ENCODE measurements at regions not wholly inside any gene's neighbourhood (a gene's known extent, or its start where the extent isn't known, plus 50 kb on each side); places are given as distances from the start of the nearest gene placed in this dataset.
A peak's percentile ranks its signal among the peaks of the same experiment; 100 is the strongest.

DNA sequence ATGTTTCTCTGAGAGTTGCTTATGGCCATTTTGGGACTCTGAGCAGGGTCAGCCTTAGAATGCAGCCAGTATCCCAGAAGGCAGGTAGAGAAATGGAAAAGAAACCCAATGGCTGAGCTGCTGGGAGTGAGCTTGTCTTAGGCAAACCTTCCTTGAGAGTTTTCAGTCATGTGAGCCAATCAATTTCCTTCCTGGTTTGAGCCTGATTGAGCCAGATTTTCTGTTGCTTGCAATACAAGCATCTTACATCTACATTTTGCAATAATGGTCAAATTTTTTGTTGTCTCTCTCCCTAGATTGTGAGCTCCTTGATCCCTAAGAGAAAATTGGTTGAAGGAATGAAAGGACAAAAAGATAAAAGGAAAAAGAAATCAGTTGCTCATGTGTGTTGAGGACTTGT is 155.3 kb downstream of the SNX18 start:
- no peak for DNase-seq

DNA sequence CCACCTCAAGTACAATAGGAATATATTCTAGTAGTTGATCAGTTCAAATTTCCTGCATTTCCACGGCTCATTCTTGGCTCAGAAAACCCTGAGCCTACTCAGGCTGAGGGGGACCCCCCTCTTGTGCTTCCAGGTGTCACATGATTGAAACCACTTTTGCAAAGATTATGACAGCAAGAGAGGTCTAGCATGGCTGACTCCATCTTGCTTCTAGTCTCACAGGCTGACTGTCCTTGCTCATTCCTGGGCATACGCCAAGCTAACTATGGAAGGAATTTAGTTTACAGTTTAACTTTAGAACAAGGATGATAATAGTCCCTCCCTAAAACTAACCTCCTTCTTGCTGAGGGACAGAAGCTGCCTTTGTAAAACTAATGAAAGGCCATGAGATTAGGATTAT is 154.1 kb downstream of the SNX18 start:
- DNase-seq: no peak

DNA sequence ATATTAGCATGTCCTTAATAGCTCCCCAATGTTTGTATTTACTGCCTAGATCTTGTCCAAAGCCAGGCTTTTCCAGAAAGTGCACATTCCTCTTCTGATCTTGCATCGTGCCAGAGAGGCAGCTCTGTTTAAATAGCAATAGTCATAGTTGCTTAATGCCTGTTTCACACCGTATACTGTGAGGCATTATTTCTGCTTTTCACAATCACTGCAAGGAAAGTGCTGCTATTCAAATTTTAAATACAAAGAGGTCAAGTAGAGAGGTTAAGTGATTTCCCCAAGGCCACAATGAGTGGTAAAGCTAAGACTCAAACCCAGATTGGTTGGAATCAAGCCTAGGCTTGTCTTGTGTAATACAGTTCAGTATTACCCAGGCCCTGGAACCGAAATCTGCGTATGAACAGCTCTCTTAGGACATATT is 153.6 kb downstream of the SNX18 start:
- no peak for DNase-seq

- DNase-seq: no peak
These were observed 152.7 kb downstream of the SNX18 start for GRCh38 chr5:54670281-54670680.

GRCh38 chr5:54669845-54670244 is 152.3 kb downstream of the SNX18 start:
- DNase-seq: no peak

DNA sequence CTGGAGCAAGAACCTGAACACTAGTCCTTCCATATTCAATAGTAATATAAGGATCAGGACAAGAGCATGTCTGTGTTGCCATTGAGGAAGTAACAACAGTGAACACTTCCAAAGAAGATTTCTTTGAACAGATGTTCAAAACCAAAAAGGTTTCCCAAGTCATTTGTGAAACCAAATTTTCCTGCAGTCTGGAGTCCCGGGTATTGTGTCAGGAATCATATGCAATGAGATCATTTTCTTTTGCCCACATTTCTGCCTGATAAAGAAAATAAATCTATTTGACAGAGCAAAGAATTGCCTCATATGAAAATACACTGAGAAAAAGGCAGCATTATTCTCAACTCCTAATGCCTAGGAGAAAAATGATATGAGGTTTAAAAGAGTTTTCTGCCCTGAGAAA is 151.7 kb downstream of the SNX18 start:
- no peak for DNase-seq

DNA sequence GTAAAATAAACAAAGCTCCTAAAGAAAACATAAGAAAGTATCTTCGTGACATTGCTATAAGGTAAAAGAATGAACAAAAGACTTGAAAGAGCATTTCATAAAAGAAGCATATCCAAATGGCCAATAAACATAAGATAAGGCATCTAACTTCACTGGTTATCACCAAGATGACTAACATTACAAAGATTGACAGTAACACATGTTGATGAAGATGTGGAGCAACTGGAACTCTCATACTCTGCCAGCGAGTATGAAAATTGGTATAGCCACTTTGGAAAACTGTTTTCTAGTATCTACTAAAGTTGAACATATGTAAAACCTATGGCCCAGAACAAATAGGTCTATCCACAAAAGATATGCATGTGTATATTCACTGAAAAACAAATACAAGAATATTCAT is 150.5 kb downstream of the SNX18 start:
- DNase-seq: no peak

GRCh38 chr5:54667136-54667535 is 149.6 kb downstream of the SNX18 start:
- DNase-seq: no peak

GRCh38 chr5:54663866-54664265 is 146.3 kb downstream of the SNX18 start:
- no peak for DNase-seq

GRCh38 chr5:54661111-54661510 is 143.6 kb downstream of the SNX18 start:
- no peak for DNase-seq

DNA sequence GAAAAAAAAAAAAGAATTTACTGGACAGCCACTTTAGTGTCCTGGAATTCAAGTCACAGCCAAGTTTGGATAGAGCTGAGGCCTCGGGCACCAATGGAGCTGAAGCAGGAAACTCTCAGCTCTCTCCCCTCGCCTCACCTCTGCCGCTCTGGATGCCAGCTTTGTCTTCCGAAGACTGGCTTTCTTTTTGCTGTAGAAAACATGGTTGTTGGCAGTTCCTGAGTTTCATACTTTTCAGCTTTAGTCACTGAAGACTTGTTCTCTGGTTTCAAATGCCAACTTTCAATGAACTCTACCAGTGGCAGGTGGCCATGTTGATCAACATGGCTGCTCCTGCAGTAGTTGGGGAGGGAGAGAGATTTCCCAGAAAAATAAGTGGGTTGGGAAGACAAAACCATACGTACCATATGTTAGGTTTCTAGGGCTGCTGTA is 142.2 kb downstream of the SNX18 start:
- DNase-seq: no peak

DNA sequence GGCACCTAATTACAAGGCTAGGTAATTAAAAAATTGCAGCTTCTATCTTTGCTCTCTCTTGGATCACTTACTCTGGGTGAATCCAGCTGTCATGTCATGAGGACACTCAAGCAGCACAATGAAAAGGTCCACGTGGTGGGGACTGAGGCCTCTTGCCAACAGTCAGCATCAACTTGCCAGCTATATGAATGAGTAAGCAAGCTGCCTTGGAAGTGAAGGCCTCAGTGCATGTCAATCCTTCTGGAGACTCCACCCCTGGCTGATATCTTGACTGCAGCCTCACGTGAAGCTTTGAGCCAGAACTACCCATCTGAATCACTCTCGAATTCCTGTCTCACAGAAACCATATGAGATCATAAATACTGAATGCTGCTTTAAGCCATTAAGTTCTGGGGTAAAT is 140.5 kb downstream of the SNX18 start:
- DNase-seq: no peak

DNA sequence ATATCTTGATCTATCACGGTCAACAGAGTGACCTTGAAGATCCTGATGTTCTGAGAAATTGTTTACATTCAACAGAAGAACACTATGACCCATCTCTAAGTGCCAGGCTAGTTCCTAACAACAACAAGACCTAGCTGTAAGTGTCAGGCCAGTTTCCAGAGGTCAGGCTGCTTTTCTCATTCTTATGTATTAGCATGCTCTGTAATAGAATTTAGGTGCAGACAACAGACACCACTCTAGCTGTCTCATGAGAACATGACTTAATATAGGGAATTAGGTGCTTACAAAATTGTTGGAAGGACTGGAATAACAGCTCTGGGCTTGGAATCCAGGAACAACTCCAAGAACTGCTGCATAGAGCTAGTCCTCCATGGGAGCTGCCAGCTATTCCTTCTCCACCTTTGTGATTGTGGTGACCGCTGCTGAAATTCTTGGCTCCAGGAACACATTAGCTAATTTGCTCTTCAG is 138.7 kb downstream of the SNX18 start:
- no peak for DNase-seq

DNA sequence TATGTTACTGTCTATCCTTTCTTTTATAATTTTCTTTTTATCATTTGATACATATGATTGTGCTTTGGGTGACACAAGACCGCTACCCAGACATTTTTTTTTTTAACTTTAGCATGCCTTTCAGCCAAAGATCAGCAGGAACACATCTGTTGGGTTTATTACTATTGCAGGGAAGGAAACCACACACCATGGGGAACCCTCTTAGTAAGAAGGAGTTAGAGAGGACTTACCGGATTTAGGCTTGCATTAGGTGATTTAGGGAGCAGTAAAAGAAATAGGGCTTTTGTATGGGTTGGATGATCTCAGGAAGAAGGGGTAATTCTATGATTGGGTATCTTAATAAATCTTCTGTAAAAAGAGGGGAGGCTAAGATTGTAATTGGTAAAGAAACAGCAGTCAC is 138.2 kb downstream of the SNX18 start:
- DNase-seq: no peak

DNA sequence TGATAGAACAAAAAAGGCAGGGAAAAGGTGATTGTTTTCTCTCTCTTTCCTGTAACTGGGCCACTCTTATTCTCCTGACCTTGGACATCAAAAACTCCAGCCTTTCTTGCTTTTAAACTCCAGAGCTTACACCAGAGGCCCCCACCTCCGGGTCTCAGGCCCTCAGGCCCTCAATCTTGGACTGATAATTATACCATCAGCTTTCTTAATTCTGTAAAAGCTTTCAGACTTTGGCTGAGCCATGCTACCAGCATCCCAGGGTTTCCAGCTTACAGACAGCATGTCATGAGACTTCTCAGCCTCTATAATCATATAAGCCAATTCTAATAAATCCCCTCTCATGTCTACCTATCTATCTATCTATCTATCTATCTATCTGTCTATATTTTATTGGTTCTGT is 137.7 kb downstream of the SNX18 start:
- no peak for DNase-seq

- DNase-seq: no peak
These were observed 136.5 kb downstream of the SNX18 start for GRCh38 chr5:54653956-54654614.

GRCh38 chr5:54651482-54652076 is 134.0 kb downstream of the SNX18 start:
- DNase-seq: no peak

- DNase-seq: no peak
These were observed 131.5 kb downstream of the SNX18 start for GRCh38 chr5:54649041-54649504.

- DNase-seq: peak in 3 of 4 experiments; percentile 11 to 14 (median 12)
These were observed 129.0 kb downstream of the SNX18 start for GRCh38 chr5:54646356-54647101.

DNA sequence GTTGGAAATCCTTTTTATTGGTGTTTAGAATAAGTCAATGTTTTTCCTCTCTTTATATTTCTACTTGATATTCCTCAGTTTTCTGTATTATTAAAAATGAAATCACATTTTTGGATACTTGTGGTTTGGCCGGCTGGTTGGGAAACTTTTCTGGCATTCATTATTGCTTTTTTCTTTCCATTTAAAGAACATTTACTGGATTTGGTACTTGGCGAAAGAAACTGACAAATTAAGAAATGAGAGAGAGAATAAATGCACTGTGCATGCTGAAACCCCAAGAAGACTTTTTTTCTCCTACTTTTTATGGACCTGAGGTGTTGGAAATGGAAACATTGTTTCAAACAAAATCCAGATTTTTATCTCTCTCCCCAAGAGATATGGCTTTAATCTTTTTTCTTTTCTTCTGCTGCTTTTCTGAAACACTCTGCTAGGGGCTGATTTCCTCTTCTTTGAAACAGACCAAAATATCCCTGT is 128.4 kb downstream of the SNX18 start:
- DNase-seq: no peak

- no peak for DNase-seq
These were observed 126.7 kb downstream of the SNX18 start for GRCh38 chr5:54644226-54644625.

DNA sequence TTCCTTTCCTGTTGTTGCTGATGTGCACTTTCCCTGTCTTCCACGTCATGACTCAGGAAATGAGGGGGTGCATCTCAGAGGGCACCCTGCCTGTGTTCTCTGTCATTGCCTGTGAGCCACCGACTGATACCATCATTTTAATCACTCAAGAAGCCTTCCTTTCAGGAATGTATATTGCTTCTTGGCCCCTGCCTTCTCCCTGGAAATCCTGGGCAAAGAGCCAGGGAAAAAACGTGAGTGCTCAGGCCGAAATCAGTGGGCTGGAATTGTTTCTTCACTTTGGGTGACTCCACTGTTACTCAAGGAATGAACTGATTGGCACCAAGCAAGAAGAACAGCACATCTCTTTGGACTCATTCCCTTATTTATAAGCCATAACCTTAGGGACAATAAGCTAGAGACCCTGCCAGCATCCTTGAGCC is 126.1 kb downstream of the SNX18 start:
- DNase-seq: no peak

GRCh38 chr5:54639621-54640020 is 122.1 kb downstream of the SNX18 start:
- no peak for DNase-seq

DNA sequence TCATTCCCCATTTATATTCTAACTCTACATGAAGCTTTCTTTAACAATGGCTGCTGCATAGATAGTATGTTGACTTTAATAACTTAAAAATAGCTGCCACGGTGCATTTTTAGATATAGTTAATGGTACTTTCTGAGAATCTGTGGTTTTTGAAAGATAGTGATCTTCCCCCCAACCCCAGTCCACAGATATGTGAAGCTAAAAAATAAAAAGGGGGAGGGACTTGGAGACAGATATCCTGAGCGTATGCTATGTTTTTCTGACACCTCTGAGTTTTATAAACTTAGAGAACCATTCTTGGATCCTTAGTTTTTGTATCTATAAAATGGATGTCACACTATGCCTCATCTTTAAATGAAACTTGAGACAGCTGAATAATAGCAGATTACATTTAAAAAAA is 120.5 kb downstream of the SNX18 start:
- no peak for DNase-seq

Data from activated CD4-positive, CD25-positive, alpha-beta regulatory T cell (primary cell).